Motor neuron (in vitro differentiated cells): ENCODE measurements at regions not wholly inside any gene's neighbourhood (a gene's known extent, or its start where the extent isn't known, plus 50 kb on each side); places are given as distances from the start of the nearest gene placed in this dataset.
A peak's percentile ranks its signal among the peaks of the same experiment; 100 is the strongest.
"Not testable (repeated sequence)": the region's sequence is repeated elsewhere in the genome, so short reads cannot be mapped to it uniquely, and the experiment has no call there.

Source experiments
- ATAC-seq, 8 experiments: fragments of 200-7000 bp; cut with Tn5 transposase; replicated peaks in 6 of 8; 2 replicates each; pipeline ENCODE4 v1.8.0; 2021; ENCODE audit warnings: mild to moderate bottlenecking in 8 of 8, moderate library complexity in 8 of 8
- H3K27ac ChIP-seq, 2 donors: fragments of 250-450 bp; sonication (Bioruptor Pico); 2 replicates each; pipeline ENCODE4 v1.9.0; 2021; ENCODE audit warnings: antibody characterized with exemption in 2 of 2, mild to moderate bottlenecking in 2 of 2, moderate library complexity in 1 of 2
- H3K4me1 ChIP-seq, 2 donors: fragments of 250-450 bp; sonication (Bioruptor Pico); replicated peaks in 1 of 2; 2 replicates each; pipeline ENCODE4 v1.6.1; 2021; ENCODE audit warnings: antibody characterized with exemption in 2 of 2, mild to moderate bottlenecking in 2 of 2, moderate library complexity in 1 of 2
- H3K4me3 ChIP-seq, 5 donors: fragments of 250-450 bp; sonication (Bioruptor Pico); 2 replicates each; pipeline ENCODE4 v1.9.0; 2021; ENCODE audit warnings: antibody characterized with exemption in 5 of 5, mild to moderate bottlenecking in 5 of 5, moderate library complexity in 4 of 5
- WGBS, 10 experiments: fragments of 450-650 bp; shearing (Covaris generic); methylation state at CpG; one replicate each; pipeline ENCODE4 v1.0.0; 2022; 5-methylcytosine and 5-hydroxymethylcytosine counted together
- in situ Hi-C, 9 experiments: fragments of 400-800 bp; cut with MboI; loops; one replicate each; pipeline ENCODE4 v1.15.0; 2021; ENCODE audit warnings: low sequenced_read_pairs in 9 of 9, low pct_unique_long_range_greater_than_20kb in 2 of 9; ENCODE audit not compliant: unreplicated experiment in 9 of 9

DNA sequence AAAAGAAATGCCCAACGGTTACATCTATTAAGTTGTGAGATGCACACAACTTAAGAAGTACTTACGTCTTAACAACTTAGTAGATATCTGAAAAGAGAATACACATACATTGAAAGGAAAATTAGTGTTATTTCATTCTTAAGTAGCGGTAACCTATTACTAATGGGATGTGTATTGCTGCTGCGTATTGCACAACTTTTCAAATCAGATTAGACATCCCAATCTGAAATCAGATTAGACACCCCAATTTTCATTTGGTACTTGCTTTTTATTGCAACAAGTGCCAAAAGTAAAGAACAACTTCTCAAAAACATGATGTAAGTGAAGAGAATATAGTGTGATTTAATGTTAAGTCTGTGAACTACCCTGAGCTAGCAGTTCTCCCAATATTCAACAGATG is 155.5 kb downstream of the DSC3 start:
- no peak overlapping the region for H3K27ac ChIP-seq
- no peak overlapping the region for H3K4me3 ChIP-seq
- in situ Hi-C loops, result loop anchor here in 1 of 9 experiments (25.0 kb wide), 1 partner anchor 1000 kb away; no protein-coding TSS in a partner anchor
- 37 to 100% (median 95%) methylated on average over 2 to 4 of the region's 4 CpGs; no CpG with 5 or more reads in 1 of the 10 experiments for WGBS, 10 experiments
- H3K4me1 ChIP-seq, result no peaks in the 10 kb centered on the region
- ATAC-seq, result no peak

DNA sequence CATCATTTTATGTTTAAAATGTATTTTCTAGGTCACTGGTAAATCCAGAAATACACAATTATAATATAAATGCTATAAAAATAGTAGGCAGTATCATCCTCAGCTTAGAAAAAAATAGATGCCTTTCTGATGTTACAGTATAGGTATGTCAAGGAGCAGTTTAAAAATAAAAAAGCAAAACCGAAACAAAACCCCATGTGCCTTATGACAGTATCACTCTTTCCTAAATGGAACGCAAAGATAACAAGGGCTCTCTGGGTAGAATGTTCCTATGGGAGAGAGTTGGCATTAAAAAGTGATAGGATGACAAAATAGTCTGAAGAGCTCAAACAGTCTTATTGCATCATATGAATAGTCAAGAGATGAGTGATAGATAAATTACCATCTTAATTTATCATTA is 172.1 kb downstream of the DSC3 start:
- Histone ChIP-seq H3K27ac (no peak overlapping the region), H3K4me1 (no peaks in the 10 kb centered on the region), H3K4me3 (no peak overlapping the region)
- in situ Hi-C loops, result no loop called here
- ATAC-seq, result no peak
- 0 to 95% (median 48%) methylated on average over 1 to 2 of the region's 2 CpGs; no CpG with 5 or more reads in 2 of the 10 experiments for WGBS, 10 experiments

DNA sequence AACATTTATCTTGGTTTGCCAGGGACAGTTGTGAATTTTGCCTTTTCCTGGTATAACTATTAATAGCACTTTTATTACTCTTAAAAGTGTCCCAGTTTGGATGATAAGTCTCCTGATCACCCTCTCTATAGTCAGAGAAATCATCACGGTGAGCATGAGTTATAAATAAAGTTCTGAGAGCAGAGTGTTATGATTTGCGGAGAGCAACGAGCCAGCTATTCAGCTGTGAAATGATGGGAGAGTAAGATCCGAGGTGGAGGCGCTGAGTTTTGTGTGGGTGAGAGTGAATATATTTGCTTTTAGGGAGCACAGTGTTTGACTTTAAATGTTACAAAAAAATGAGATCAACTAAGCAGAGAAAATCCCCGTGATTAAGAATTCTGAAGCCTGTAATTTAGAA is 179.6 kb downstream of the DSC3 start:
- no peak for ATAC-seq
- no peak overlapping the region for H3K27ac ChIP-seq
- 5 to 89% (median 80%) methylated on average over 4 to 6 of the region's 6 CpGs; no CpG with 5 or more reads in 3 of the 10 experiments for WGBS, 10 experiments
- H3K4me3 ChIP-seq, result no peak overlapping the region
- in situ Hi-C loops, result no loop called here
- H3K4me1 ChIP-seq, result peaks cover 0 to 12% of the 10 kb centered on the region in 2 donors

DNA sequence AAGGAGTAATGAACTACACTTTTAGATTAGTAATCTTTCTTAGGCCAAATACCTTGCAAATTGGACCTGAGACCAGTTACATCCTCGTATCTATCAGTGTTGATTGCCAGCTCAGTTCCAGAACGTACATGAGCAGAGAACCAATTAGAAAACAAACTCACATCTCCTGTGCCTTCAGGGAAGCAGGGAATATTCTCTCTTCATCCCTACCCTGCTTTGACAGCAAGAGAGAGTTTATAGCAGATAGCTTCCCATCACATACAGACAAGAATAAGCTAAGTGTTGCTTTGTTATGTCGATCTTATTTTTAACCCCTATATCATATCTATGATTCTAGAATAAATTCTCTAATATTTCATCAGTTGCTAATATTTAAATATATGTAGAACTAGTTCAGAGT is 181.8 kb downstream of the DSC3 start:
- 0 to 100% (median 85%) methylated on average over 1 to 3 of the region's 3 CpGs; no CpG with 5 or more reads in 1 of the 10 experiments for WGBS, 10 experiments
- no peak overlapping the region for H3K27ac ChIP-seq
- no peak for ATAC-seq
- no peak overlapping the region for H3K4me3 ChIP-seq
- H3K4me1 ChIP-seq, result peaks cover 0 to 12% of the 10 kb centered on the region in 2 donors
- in situ Hi-C loops, result no loop called here

DNA sequence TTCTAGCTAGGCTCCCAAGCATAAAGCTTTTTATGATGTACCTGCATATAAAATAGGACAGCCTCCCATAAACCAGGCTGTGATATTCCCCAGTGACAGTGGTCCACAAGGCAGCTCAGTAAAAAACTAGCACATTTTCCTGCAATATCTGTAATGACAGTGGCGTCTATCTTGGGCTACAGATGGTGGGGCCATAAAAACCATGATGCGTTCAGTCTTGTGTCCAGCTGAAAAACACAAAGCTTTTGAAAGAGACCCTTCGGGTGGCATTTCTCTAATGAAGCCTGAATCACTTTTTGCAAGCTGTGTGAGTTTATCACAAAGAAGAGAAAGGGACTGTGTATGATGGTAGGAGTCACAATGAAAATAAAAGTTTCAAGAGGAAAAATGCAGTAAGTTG is 183.5 kb downstream of the DSC3 start:
- 0 to 90% (median 46%) methylated on average over 1 to 3 of the region's 3 CpGs; no CpG with 5 or more reads in 4 of the 10 experiments for WGBS, 10 experiments
- Histone ChIP-seq H3K27ac (no peak overlapping the region), H3K4me1 (peaks cover 0 to 12% of the 10 kb centered on the region in 2 donors), H3K4me3 (no peak overlapping the region)
- in situ Hi-C loops, result no loop called here
- peak in 3 of 8 experiments; percentile 18 to 44 (median 25) for ATAC-seq

DNA sequence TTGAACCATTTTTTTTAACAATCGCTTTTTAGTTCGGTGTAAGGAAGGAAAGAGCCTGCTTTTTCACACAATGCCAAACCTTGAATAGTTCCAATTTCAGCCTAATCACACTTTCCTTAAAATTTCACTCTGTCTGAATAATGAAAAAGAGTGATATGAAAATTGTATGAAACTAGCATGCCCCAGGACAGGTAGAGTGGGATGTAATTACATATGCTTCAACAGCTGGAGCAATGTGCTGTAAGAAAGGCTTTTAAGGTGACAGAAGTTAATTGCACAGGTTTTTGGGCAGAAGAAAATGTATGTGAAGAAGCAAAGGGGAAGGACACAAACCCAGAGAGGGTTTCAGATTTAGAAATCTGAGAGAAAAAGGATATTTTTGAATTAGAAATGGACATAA is 184.0 kb downstream of the DSC3 start:
- 0 to 96% (median 80%) methylated on average over 1 to 2 of the region's 2 CpGs; no CpG with 5 or more reads in 2 of the 10 experiments for WGBS, 10 experiments
- Histone ChIP-seq H3K4me1 (peaks cover 0 to 12% of the 10 kb centered on the region in 2 donors), H3K4me3 (no peak overlapping the region), H3K27ac (no peak overlapping the region)
- in situ Hi-C loops, result no loop called here
- no peak for ATAC-seq

DNA sequence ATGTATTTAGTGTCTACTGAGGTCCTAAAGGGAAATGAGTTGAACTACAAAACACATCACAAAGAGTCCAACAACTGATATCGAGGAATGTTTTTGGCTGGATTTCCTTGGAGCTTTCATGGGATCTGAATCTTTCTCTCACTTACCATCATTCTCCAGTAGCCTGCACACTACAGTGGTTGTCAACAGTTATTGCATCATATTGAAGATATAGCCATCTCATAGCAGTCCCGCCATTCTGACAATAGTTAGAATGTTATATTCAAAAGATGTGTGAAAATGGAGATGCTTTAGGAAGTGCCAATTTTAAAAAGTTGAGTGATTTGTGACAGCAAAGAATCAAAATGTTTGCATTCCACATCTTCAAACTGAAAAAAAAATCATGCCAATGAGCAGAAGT is 186.8 kb downstream of the DSC3 start:
- no peak overlapping the region for H3K27ac ChIP-seq
- ATAC-seq, result no peak
- 29 to 100% (median 94%) methylated on average over 1 to 2 of the region's 2 CpGs; no CpG with 5 or more reads in 3 of the 10 experiments for WGBS, 10 experiments
- H3K4me1 ChIP-seq, result peaks cover 0 to 9% of the 10 kb centered on the region in 2 donors
- in situ Hi-C loops, result no loop called here
- no peak overlapping the region for H3K4me3 ChIP-seq

DNA sequence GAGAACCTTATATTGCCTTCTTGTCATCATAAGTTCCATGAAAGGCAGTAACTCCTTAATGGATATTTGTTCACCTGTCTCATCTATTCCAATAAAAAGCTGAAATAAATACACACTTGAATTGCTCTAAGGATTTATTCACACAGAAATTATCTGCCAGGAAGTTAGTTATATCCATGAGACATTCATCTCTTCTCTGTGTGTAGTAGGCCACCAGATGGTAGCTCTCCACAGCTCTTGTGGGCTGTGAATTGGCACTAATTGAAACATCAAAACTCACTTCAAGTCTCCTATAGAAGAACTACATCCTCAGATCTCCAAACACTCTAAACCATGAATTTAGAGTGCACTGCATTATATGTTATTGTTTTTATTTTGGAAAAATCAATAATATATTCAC is 189.6 kb downstream of the DSC3 start:
- H3K27ac ChIP-seq, result no peak overlapping the region
- in situ Hi-C loops, result no loop called here
- peak in 2 of 8 experiments; percentile 20 to 56 for ATAC-seq
- H3K4me3 ChIP-seq, result no peak overlapping the region
- H3K4me1 ChIP-seq, result no peaks in the 10 kb centered on the region

DNA sequence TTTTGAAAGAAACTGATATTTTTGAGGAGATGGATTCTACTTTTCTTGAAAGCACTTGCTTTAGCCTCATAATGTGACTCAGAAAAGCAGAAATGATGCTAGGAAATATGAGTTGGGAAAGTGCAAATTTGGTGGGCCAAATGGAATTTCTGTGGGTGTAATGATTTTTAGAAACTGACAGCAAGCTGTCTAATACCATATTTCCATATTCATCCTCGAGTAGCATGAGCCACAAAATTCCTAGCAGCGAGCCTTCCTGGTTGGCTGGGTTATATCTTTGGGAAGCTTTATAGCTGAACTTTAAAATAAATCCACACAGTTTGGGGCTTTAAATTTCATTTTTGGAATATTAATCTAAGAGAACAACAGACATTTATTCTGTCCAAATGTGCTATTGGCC is 190.0 kb downstream of the DSC3 start:
- 0 to 94% (median 81%) methylated on average over 1 to 2 of the region's 2 CpGs; no CpG with 5 or more reads in 1 of the 10 experiments for WGBS, 10 experiments
- in situ Hi-C loops, result no loop called here
- Histone ChIP-seq H3K4me3 (no peak overlapping the region), H3K4me1 (no peaks in the 10 kb centered on the region), H3K27ac (no peak overlapping the region)
- ATAC-seq, result no peak

DNA sequence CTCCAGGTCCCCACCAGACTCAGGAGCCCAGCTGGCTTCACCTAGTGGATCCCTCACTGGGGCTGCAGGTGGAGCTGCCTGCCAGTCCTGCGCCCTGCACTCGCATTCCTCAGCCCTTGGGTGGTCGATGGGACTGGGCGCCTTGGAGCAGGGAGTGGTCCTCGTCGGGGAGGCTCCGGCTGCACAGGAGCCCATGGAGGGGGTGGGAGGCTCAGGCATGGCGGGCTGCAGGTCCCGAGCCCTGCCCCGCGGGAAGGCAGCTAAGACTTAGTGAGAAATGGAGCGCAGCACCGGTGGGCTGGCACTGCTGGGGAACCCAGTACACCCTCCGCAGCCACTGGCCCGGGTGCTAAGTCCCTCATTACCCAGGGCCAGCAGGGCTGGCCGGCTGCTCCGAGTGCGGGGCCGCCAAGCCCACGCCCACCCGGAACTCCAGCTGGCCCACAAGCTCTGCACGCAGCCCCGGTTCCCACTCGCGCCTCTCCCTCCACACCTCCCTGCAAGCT is 203.4 kb downstream of the DSC3 start:
- WGBS, 10 experiments, result 96% methylated on average over 5 of the region's 25 CpGs; no CpG with 5 or more reads in 9 of the 10 experiments
- H3K4me1 ChIP-seq, H3K27ac ChIP-seq, ATAC-seq, in situ Hi-C loops, H3K4me3 ChIP-seq: not testable (repeated sequence)

DNA sequence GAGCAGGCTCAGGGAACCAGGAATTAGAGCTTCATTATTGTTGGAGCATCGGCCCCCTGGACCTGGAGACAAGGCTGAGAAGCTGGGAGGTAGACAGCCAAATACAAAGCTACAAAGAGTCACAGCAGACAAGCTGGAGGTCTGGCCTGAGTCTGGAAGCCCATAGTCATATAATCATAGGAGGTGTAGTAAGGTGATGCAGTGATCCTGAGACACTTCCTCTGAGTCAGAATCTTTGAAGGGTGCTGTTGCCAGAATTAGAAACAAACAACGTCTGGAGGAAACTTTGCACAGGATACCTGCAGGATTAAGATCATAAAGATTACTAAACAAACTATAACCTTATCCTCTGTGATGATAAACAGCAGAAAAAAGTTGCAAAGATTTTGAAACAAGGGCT is 213.8 kb downstream of the DSC3 start:
- H3K4me3 ChIP-seq, result no peak overlapping the region
- in situ Hi-C loops, result no loop called here
- H3K27ac ChIP-seq, result no peak overlapping the region
- no peak for ATAC-seq
- no peaks in the 10 kb centered on the region for H3K4me1 ChIP-seq
- WGBS, 10 experiments, result 0 to 87% (median 48%) methylated on average over 1 to 2 of the region's 2 CpGs; no CpG with 5 or more reads in 2 of the 10 experiments

DNA sequence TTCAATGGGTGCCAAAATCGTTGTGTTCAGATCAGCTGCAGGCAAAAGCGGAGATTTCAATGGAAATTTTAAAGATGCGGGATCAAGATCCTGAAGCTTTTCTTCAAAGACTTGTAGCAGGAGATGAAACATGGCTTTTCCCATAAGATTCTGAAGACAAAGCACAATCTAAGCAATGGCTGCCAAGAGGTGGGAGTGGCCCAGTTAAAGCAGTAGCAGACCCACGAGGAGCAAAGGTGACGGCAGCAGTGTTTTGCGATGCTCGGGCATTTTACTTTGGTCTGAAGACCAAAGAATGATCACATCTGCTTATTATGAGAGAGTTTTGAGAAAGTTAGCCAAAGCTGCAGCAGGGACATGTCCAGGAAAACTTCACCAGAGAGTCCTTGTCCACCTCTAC is 222.9 kb downstream of the DSC3 start:
- WGBS, 10 experiments, result 43 to 100% (median 87%) methylated on average over 1 to 7 of the region's 7 CpGs; no CpG with 5 or more reads in 3 of the 10 experiments
- Histone ChIP-seq H3K4me1 (peaks cover 0 to 3% of the 10 kb centered on the region in 2 donors), H3K27ac (no peak overlapping the region), H3K4me3 (no peak overlapping the region)
- in situ Hi-C loops, result loop anchor here in 1 of 9 experiments (25.0 kb wide), 1 partner anchor 93 kb away; no protein-coding TSS in a partner anchor
- ATAC-seq, result no peak

DNA sequence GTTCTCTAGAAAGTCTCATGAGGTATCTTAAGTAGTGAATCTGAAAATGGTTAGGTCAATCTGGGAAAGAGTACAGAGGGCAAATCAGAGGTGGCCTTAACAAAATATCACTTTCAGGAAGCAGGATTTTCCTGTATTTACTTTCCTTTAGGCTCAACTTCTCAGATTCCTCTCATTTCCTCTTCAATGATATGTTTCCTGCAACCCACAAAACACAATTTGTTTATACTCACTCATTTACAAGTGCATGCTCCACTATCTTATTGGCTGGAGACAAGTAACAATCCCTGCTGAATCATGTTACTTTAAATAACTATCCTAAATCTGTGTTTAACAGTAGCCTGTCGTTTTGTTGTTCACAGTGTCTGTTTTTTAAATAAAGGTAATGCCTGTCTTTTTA is 228.1 kb downstream of the DSC3 start:
- no peak overlapping the region for H3K27ac ChIP-seq
- H3K4me1 ChIP-seq, result peaks cover 0 to 15% of the 10 kb centered on the region in 2 donors
- 0 to 100% (median 50%) methylated on average over 1 of the region's 1 CpG; no CpG with 5 or more reads in 1 of the 10 experiments for WGBS, 10 experiments
- no peak overlapping the region for H3K4me3 ChIP-seq
- no peak for ATAC-seq
- in situ Hi-C loops, result loop anchor here in 1 of 9 experiments (25.0 kb wide), 1 partner anchor 98 kb away; no protein-coding TSS in a partner anchor

DNA sequence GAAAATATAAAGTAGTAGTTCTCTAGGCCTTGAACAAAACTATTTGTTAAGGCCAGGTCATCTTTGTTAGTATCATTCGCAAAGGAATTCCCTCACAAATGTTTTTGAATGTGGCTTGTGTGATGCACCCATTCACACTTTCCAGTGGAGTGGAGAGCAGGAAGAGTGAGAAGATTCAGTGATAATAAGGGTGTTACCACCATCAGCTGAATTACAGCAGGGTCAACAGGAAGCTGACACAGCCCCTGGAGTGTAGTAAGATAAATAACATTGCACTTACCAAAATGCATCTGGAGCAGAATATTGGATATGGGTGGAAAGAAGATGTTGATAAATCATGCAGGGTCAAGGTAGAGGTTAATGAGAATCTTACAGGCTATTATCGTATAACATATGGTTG is 231.0 kb downstream of the DSC3 start:
- 22 to 100% (median 65%) methylated on average over 1 to 2 of the region's 2 CpGs; no CpG with 5 or more reads in 1 of the 10 experiments for WGBS, 10 experiments
- no peak overlapping the region for H3K4me3 ChIP-seq
- H3K27ac ChIP-seq, result no peak overlapping the region
- H3K4me1 ChIP-seq, result peaks cover 0 to 15% of the 10 kb centered on the region in 2 donors
- in situ Hi-C loops, result loop anchor here in 1 of 9 experiments (25.0 kb wide), 1 partner anchor 101 kb away; no protein-coding TSS in a partner anchor
- peak in 4 of 8 experiments; percentile 49 to 93 (median 80) for ATAC-seq
